ENCODE measurements at regions not wholly inside any gene's neighbourhood (a gene's known extent, or its start where the extent isn't known, plus 50 kb on each side); places are given as distances from the start of the nearest gene placed in this dataset.

DNA sequence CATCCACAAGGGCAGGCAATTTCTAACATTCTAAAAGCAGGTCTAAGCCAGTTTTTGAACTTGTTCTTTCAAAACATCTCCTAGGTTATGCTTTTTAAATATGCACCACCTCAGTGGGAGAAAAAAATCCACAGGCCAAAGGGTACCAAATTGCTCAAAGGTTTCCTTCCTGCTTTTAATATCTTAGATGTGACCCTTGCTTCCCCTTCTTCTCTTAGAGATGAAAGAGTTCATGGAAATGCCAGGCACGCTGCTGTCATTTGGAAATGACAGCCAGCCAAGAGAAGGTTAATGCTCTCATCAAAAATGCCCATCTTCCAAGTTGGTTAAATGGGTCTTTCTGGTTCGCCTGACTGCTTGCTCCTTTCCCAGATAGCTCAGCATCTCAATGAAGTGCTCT, 497.1 kb downstream of the CD83 start:
- intact Hi-C loops (cut with DNase I), result no loop called here
- no peak overlapping the region for H3K27ac ChIP-seq (replicated peaks in 1 of 4)
- H3K27me3 ChIP-seq, result no peaks in the 10 kb centered on the region
- H3K9me3 ChIP-seq, result peaks cover 0 to 13% (median 10%) of the 10 kb centered on the region in 4 donors
- H3K36me3 ChIP-seq, result no peaks in the 10 kb centered on the region
- H3K4me3 ChIP-seq, result no peak overlapping the region
- H3K4me1 ChIP-seq, result no peaks in the 10 kb centered on the region
- DNase-seq (ENCODE audit: extremely low spot score), result no peak
- TF ChIP-seq, protein P1, sequence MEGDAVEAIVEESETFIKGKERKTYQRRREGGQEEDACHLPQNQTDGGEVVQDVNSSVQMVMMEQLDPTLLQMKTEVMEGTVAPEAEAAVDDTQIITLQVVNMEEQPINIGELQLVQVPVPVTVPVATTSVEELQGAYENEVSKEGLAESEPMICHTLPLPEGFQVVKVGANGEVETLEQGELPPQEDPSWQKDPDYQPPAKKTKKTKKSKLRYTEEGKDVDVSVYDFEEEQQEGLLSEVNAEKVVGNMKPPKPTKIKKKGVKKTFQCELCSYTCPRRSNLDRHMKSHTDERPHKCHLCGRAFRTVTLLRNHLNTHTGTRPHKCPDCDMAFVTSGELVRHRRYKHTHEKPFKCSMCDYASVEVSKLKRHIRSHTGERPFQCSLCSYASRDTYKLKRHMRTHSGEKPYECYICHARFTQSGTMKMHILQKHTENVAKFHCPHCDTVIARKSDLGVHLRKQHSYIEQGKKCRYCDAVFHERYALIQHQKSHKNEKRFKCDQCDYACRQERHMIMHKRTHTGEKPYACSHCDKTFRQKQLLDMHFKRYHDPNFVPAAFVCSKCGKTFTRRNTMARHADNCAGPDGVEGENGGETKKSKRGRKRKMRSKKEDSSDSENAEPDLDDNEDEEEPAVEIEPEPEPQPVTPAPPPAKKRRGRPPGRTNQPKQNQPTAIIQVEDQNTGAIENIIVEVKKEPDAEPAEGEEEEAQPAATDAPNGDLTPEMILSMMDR (IDR thresholded peaks at IDR 0.05), result no peak
- TF ChIP-seq EP300 (IDR thresholded peaks at IDR 0.05) (no peak), POLR2A (IDR thresholded peaks at IDR 0.05; ENCODE audit: low read depth) (no peak), POLR2AphosphoS5 (IDR thresholded peaks at IDR 0.05) (no peak)
- 74% methylated on average over 2 of the region's 2 CpGs for WGBS

DNA sequence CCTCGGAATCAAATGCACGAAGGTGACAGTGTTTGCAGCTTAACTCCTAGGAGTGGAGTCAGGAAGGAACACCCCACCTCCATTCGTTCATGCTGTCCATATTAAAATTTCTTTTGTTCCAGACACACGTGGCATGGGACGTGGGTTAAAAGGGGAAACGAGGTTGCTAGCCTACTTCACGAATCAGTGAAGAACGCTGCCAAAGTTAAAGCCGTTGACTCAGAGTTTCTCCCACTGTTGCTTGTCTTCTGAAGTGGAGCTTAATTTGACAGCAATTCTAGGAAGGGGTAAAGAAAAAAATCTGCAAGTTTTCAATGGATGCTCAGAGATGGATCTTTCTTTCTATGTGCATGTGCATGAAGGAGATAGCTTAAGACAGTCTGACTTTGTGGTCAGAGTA, 499.1 kb downstream of the CD83 start:
- TF ChIP-seq POLR2A (IDR thresholded peaks at IDR 0.05; ENCODE audit: low read depth) (no peak), EP300 (IDR thresholded peaks at IDR 0.05) (no peak), POLR2AphosphoS5 (IDR thresholded peaks at IDR 0.05) (no peak)
- TF ChIP-seq, protein P1 (IDR thresholded peaks at IDR 0.05), result no peak
- intact Hi-C loops (cut with DNase I), result no loop called here
- Histone ChIP-seq H3K36me3 (no peaks in the 10 kb centered on the region), H3K4me1 (peaks cover 3 to 5% (median 5%) of the 10 kb centered on the region in 4 donors), H3K27ac (replicated peaks in 1 of 4) (no peak overlapping the region), H3K9me3 (peaks cover 0 to 13% (median 10%) of the 10 kb centered on the region in 4 donors), H3K27me3 (no peaks in the 10 kb centered on the region), H3K4me3 (no peak overlapping the region)
- no peak for DNase-seq (ENCODE audit: extremely low spot score)
- 75% methylated on average over 9 of the region's 9 CpGs for WGBS

DNA sequence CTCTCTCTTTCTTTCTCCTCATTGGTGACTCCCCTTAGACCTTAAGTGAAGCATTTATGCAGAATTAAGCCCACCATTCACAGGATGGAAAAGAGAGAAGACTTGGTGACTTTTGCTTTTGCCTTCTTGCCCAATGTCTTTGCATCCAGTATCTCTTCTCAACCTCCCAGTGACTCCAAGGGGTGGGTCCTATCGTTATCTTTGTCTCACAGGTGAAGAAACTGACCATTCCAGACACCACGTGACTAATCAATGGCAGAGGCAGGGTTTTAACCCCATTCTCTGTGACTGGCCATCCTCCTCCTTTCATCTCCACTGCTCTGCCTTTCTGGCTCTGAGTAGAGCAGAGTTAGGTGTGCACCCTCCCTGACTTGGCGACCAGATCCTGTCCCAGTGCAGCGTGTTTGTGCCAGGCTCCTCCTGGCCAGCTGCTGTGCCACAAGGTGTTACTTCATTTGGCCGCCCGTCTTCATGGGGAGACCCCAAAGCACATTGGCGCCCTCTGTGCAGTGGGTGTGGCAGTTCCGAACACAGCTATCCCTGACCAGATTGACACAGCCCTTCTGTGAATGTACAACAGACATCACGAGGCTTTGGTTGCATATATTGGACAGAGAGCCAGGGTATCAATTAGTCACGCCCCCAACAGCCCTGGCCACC, 501.3 kb downstream of the CD83 start:
- peaks cover 10 to 21% (median 18%) of the 10 kb centered on the region in 4 donors for H3K4me1 ChIP-seq
- no peak for TF ChIP-seq POLR2AphosphoS5 (IDR thresholded peaks at IDR 0.05)
- no peak for TF ChIP-seq EP300 (IDR thresholded peaks at IDR 0.05)
- TF ChIP-seq, protein P1 (IDR thresholded peaks at IDR 0.05), result no peak
- TF ChIP-seq POLR2A (IDR thresholded peaks at IDR 0.05; ENCODE audit: low read depth), result no peak
- no peak overlapping the region for H3K27ac ChIP-seq (replicated peaks in 1 of 4)
- 87% methylated on average over 3 of the region's 10 CpGs for WGBS
- no peaks in the 10 kb centered on the region for H3K36me3 ChIP-seq
- no peaks in the 10 kb centered on the region for H3K27me3 ChIP-seq
- H3K9me3 ChIP-seq, result peaks cover 0 to 13% (median 10%) of the 10 kb centered on the region in 4 donors
- DNase-seq (ENCODE audit: extremely low spot score), result no peak
- H3K4me3 ChIP-seq, result no peak overlapping the region
- intact Hi-C loops (cut with DNase I), result no loop called here

DNA sequence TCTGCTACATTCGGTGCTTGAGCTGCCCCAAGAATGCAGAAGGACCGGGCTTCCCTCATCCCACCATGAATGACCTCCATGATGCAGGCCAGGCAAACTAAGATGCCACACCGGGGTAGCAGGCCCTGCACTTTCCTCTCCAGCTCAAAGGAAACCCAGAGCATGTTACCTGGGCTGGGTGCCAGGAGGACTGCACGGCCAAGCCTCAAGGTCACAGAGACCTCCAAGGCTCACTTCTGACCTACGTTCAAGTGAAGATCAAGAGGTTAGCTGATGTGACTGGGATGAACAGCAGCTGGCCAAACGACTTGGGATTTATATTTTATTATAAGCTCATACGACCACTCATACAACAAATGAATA, 501.8 kb downstream of the CD83 start:
- 74% methylated on average over 5 of the region's 7 CpGs for WGBS
- H3K36me3 ChIP-seq, result no peaks in the 10 kb centered on the region
- no peaks in the 10 kb centered on the region for H3K27me3 ChIP-seq
- H3K27ac ChIP-seq (replicated peaks in 1 of 4), result no peak overlapping the region
- DNase-seq (ENCODE audit: extremely low spot score), result no peak
- H3K4me3 ChIP-seq, result no peak overlapping the region
- intact Hi-C loops (cut with DNase I), result no loop called here
- TF ChIP-seq EP300 (IDR thresholded peaks at IDR 0.05) (no peak), POLR2AphosphoS5 (IDR thresholded peaks at IDR 0.05) (no peak), POLR2A (IDR thresholded peaks at IDR 0.05; ENCODE audit: low read depth) (no peak)
- TF ChIP-seq, protein P1 (IDR thresholded peaks at IDR 0.05), result no peak
- peaks cover 10 to 21% (median 18%) of the 10 kb centered on the region in 4 donors for H3K4me1 ChIP-seq
- H3K9me3 ChIP-seq, result peaks cover 0 to 13% (median 10%) of the 10 kb centered on the region in 4 donors

DNA sequence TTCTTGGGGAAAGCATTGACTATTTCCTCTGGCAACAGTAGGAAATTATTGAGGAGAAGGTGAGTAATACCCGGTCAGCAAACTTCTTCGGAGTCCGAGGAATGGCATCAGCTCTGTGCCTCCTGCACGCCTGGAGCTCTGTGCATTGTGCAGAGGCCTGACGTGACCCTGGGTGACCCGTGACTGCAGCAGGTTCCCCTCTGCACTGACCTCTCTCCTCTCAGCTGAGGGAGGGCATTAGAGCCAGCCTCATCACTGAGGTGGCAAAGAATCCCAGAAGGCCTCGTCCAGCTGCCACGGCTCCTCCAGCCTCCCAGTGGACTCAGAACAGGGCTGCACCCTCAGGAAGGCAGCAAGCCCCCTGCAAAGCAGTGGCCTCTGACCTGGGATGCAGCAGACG, 502.9 kb downstream of the CD83 start:
- Histone ChIP-seq H3K27ac (replicated peaks in 1 of 4) (no peak overlapping the region), H3K36me3 (no peaks in the 10 kb centered on the region), H3K27me3 (no peaks in the 10 kb centered on the region), H3K9me3 (peaks cover 0 to 9% (median 6%) of the 10 kb centered on the region in 4 donors), H3K4me1 (peaks cover 10 to 21% (median 18%) of the 10 kb centered on the region in 4 donors), H3K4me3 (no peak overlapping the region)
- TF ChIP-seq POLR2AphosphoS5 (IDR thresholded peaks at IDR 0.05) (no peak), POLR2A (IDR thresholded peaks at IDR 0.05; ENCODE audit: low read depth) (no peak), EP300 (IDR thresholded peaks at IDR 0.05) (no peak)
- TF ChIP-seq, protein P1 (IDR thresholded peaks at IDR 0.05), result no peak
- intact Hi-C loops (cut with DNase I), result no loop called here
- WGBS, result 80% methylated on average over 9 of the region's 9 CpGs
- DNase-seq (ENCODE audit: extremely low spot score), result no peak
